ENCODE measurements at regions not wholly inside any gene's neighbourhood (a gene's known extent, or its start where the extent isn't known, plus 50 kb on each side); places are given as distances from the start of the nearest gene placed in this dataset.

- H3K36me3 Mint-ChIP-seq (ENCODE audit: insufficient read depth, unreplicated experiment): no peaks in the 10 kb centered on the region
- Histone ChIP-seq H3K4me1 (no peaks in the 10 kb centered on the region), H3K27me3 (replicated peaks; ENCODE audit: control insufficient read depth, insufficient read depth, low read length) (no peaks in the 10 kb centered on the region), H3K9me3 (no peaks in the 10 kb centered on the region), H3K4me3 (ENCODE audit: low read depth, low read length) (no peak overlapping the region), H3K36me3 (ENCODE audit: control insufficient read depth, insufficient read depth, low read length) (no peaks in the 10 kb centered on the region)
- H3K4me3 Mint-ChIP-seq (ENCODE audit: unreplicated experiment): no peak overlapping the region
- no TSS peak for BruUV-seq (replicated peaks)
- DNase-seq: no peak
- no peaks in the 10 kb centered on the region for H3K4me1 Mint-ChIP-seq (ENCODE audit: low read depth, unreplicated experiment)
- ChIA-PET CTCF (no interaction called here), POLR2A (no interaction called here)
- no peak overlapping the region for H3K27ac Mint-ChIP-seq (ENCODE audit: unreplicated experiment)
- H3K9me3 Mint-ChIP-seq (ENCODE audit: unreplicated experiment): no peaks in the 10 kb centered on the region
- intact Hi-C loops (cut with micrococcal nuclease; ENCODE audit: unreplicated experiment): loop anchor here (5.0 kb wide), 1 partner anchor 405 kb away; no protein-coding TSS in a partner anchor
- no peak for TF ChIP-seq CTCF (IDR thresholded peaks at IDR 0.05; ENCODE audit: insufficient read depth in 1 of 2, low read depth in 1 of 2, low read length in 1 of 2, severe bottlenecking in 1 of 2, unreplicated experiment in 1 of 2)
- no peaks in the 10 kb centered on the region for H3K27me3 Mint-ChIP-seq (ENCODE audit: insufficient read depth, unreplicated experiment)
These were observed 1071.2 kb upstream of the LCORL start for GRCh38 chr4:19092797-19093196.

GRCh38 chr4:19074036-19074435 is 1052.5 kb upstream of the LCORL start:
- Histone ChIP-seq H3K27me3 (replicated peaks; ENCODE audit: control insufficient read depth, insufficient read depth, low read length) (no peaks in the 10 kb centered on the region), H3K36me3 (ENCODE audit: control insufficient read depth, insufficient read depth, low read length) (no peaks in the 10 kb centered on the region), H3K4me1 (no peaks in the 10 kb centered on the region), H3K4me3 (ENCODE audit: low read depth, low read length) (no peak overlapping the region), H3K9me3 (no peaks in the 10 kb centered on the region)
- no peak overlapping the region for H3K27ac Mint-ChIP-seq (ENCODE audit: unreplicated experiment)
- peaks cover under 1% of the 10 kb centered on the region for H3K9me3 Mint-ChIP-seq (ENCODE audit: unreplicated experiment)
- no peaks in the 10 kb centered on the region for H3K36me3 Mint-ChIP-seq (ENCODE audit: insufficient read depth, unreplicated experiment)
- ChIA-PET POLR2A (no interaction called here), CTCF (no interaction called here)
- BruUV-seq (replicated peaks): no TSS peak
- H3K4me1 Mint-ChIP-seq (ENCODE audit: low read depth, unreplicated experiment): no peaks in the 10 kb centered on the region
- DNase-seq: no peak
- no peak overlapping the region for H3K4me3 Mint-ChIP-seq (ENCODE audit: unreplicated experiment)
- no peak for TF ChIP-seq CTCF (IDR thresholded peaks at IDR 0.05; ENCODE audit: insufficient read depth in 1 of 2, low read depth in 1 of 2, low read length in 1 of 2, severe bottlenecking in 1 of 2, unreplicated experiment in 1 of 2)
- intact Hi-C loops (cut with micrococcal nuclease; ENCODE audit: unreplicated experiment): no loop called here
- no peaks in the 10 kb centered on the region for H3K27me3 Mint-ChIP-seq (ENCODE audit: insufficient read depth, unreplicated experiment)

- ChIA-PET POLR2A (no interaction called here), CTCF (no interaction called here)
- H3K27ac Mint-ChIP-seq (ENCODE audit: unreplicated experiment): no peak overlapping the region
- no peak overlapping the region for H3K4me3 Mint-ChIP-seq (ENCODE audit: unreplicated experiment)
- no peak for TF ChIP-seq CTCF (IDR thresholded peaks at IDR 0.05; ENCODE audit: insufficient read depth in 1 of 2, low read depth in 1 of 2, low read length in 1 of 2, severe bottlenecking in 1 of 2, unreplicated experiment in 1 of 2)
- H3K4me3 ChIP-seq (ENCODE audit: low read depth, low read length): no peak overlapping the region
- no peaks in the 10 kb centered on the region for H3K4me1 Mint-ChIP-seq (ENCODE audit: low read depth, unreplicated experiment)
- no peaks in the 10 kb centered on the region for H3K27me3 Mint-ChIP-seq (ENCODE audit: insufficient read depth, unreplicated experiment)
- H3K36me3 Mint-ChIP-seq (ENCODE audit: insufficient read depth, unreplicated experiment): no peaks in the 10 kb centered on the region
- H3K9me3 ChIP-seq: no peaks in the 10 kb centered on the region
- DNase-seq: peak in 1 of 2 experiments; percentile 1
- no TSS peak for BruUV-seq (replicated peaks)
- intact Hi-C loops (cut with micrococcal nuclease; ENCODE audit: unreplicated experiment): no loop called here
- H3K9me3 Mint-ChIP-seq (ENCODE audit: unreplicated experiment): peaks cover 48% of the 10 kb centered on the region
- H3K4me1 ChIP-seq: no peaks in the 10 kb centered on the region
- H3K36me3 ChIP-seq (ENCODE audit: control insufficient read depth, insufficient read depth, low read length): no peaks in the 10 kb centered on the region
- no peaks in the 10 kb centered on the region for H3K27me3 ChIP-seq (replicated peaks; ENCODE audit: control insufficient read depth, insufficient read depth, low read length)
These were observed 1042.1 kb upstream of the LCORL start for GRCh38 chr4:19063662-19064061.

All from Caco-2 (cell line).